ENCODE measurements at regions not wholly inside any gene's neighbourhood (a gene's known extent, or its start where the extent isn't known, plus 50 kb on each side); places are given as distances from the start of the nearest gene placed in this dataset.

- no peak for DNase-seq (ENCODE audit: extremely low read depth in 1 of 11, low read depth in 9 of 11, low spot score in 4 of 11)
Observed at GRCh38 chr18:22271030-22271429, 101.6 kb downstream of the GATA6 start.

GRCh38 chr18:22268641-22269128 is 99.3 kb downstream of the GATA6 start:
- no peak for DNase-seq (ENCODE audit: extremely low read depth in 1 of 11, low read depth in 9 of 11, low spot score in 4 of 11)

- no peak for DNase-seq (ENCODE audit: extremely low read depth in 1 of 11, low read depth in 9 of 11, low spot score in 4 of 11)
Observed at GRCh38 chr18:22267697-22268096, 98.3 kb downstream of the GATA6 start.

- DNase-seq (ENCODE audit: extremely low read depth in 1 of 11, low read depth in 9 of 11, low spot score in 4 of 11): no peak
Observed at GRCh38 chr18:22267225-22267624, 97.8 kb downstream of the GATA6 start.

GRCh38 chr18:22265838-22266237 is 96.4 kb downstream of the GATA6 start:
- DNase-seq (ENCODE audit: extremely low read depth in 1 of 11, low read depth in 9 of 11, low spot score in 4 of 11): no peak

GRCh38 chr18:22260208-22260820 is 90.9 kb downstream of the GATA6 start:
- DNase-seq (ENCODE audit: extremely low read depth in 1 of 11, low read depth in 9 of 11, low spot score in 4 of 11): no peak

- no peak for DNase-seq (ENCODE audit: extremely low read depth in 1 of 11, low read depth in 9 of 11, low spot score in 4 of 11)
Observed at GRCh38 chr18:22257022-22257543, 87.7 kb downstream of the GATA6 start.

GRCh38 chr18:22254088-22254487 is 84.7 kb downstream of the GATA6 start:
- no peak for DNase-seq (ENCODE audit: extremely low read depth in 1 of 11, low read depth in 9 of 11, low spot score in 4 of 11)

GRCh38 chr18:22253676-22254075 is 84.3 kb downstream of the GATA6 start:
- peak in 4 of 11 donors; percentile 20 to 28 (median 22) for DNase-seq (ENCODE audit: extremely low read depth in 1 of 11, low read depth in 9 of 11, low spot score in 4 of 11)

GRCh38 chr18:22253156-22253555 is 83.8 kb downstream of the GATA6 start:
- no peak for DNase-seq (ENCODE audit: extremely low read depth in 1 of 11, low read depth in 9 of 11, low spot score in 4 of 11)
